ENCODE measurements at regions not wholly inside any gene's neighbourhood (a gene's known extent, or its start where the extent isn't known, plus 50 kb on each side); places are given as distances from the start of the nearest gene placed in this dataset.

DNA sequence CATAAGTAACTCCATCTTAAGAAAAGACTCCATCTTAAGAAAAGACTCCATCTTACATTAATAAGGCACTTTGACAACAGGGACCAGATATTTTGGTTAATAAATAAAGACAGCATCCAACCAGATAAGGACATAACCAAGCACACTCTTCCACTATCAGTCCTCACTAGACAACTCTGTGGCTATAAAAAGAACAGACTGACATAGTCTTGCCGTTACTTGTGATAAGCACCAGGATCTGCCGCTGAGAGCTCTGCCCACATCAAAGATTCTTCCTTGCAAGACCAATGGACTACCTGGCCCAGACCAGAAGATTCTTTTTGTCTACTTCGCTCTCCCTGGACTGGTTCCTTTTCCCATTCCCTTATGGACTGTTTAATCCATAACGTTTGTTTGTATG lies 667.4 kb downstream of the NYAP2 start:
- Histone ChIP-seq H3K4me1 (ENCODE audit: insufficient read depth, low read length) (no peaks in the 10 kb centered on the region), H3K36me3 (replicated peaks in 1 of 2; ENCODE audit: control insufficient read depth in 1 of 2, insufficient read depth in 2 of 2, low read length in 2 of 2) (no peaks in the 10 kb centered on the region), H3K79me2 (ENCODE audit: insufficient read depth, low read length) (no peaks in the 10 kb centered on the region), H3K27ac (ENCODE audit: extremely low read length, insufficient read depth, low read length) (no peak overlapping the region), H3K9me3 (ENCODE audit: low read length) (no peaks in the 10 kb centered on the region), H3K27me3 (ENCODE audit: control insufficient read depth in 1 of 2, insufficient read depth in 2 of 2, low read length in 2 of 2) (no peaks in the 10 kb centered on the region; a peak in 1 of 5 replicates), H2AFZ (ENCODE audit: low read length) (no peak overlapping the region), H3K4me3 (replicated peaks in 1 of 3; ENCODE audit: insufficient read depth in 1 of 3, low read depth in 2 of 3, low read length in 3 of 3) (no peak overlapping the region), H3K9ac (ENCODE audit: insufficient read depth, low read depth, low read length) (no peak overlapping the region), H4K20me1 (ENCODE audit: insufficient read depth, low read length) (no peaks in the 10 kb centered on the region), H3K4me2 (ENCODE audit: low read depth, low read length) (no peak overlapping the region)
- no TSS peak for BruUV-seq (replicated peaks)
- ATAC-seq, result no peak
- CTCF ChIA-PET (ENCODE audit: low intra/inter-chr PET ratio, low total read pairs), result no interaction called here
- no peak for DNase-seq (ENCODE audit: low spot score)
- in situ Hi-C loops (cut with HindIII; ENCODE audit: extremely low pct_ligation_motif_present, low pct_unique_long_range_greater_than_20kb), result no loop called here
- WGBS (ENCODE audit: low lambda C conversion rate), result 59% methylated on average over 4 of the region's 4 CpGs
- intact Hi-C loops (cut with micrococcal nuclease; ENCODE audit: unreplicated experiment), result loop anchor here (2.0 kb wide), 1 partner anchor 14 kb away; no protein-coding TSS in a partner anchor
- TF ChIP-seq MAFK (conservative IDR thresholded peaks at IDR 0.05 in 1 of 2, IDR thresholded peaks at IDR 0.05 in 1 of 2; ENCODE audit: low read length in 2 of 2) (no peak), HDAC2 (CRISPR knock-in tag; IDR thresholded peaks at IDR 0.05) (no peak), SMC3 (IDR thresholded peaks at IDR 0.05; ENCODE audit: low read length) (no peak), ZNF570 (CRISPR knock-in tag; IDR thresholded peaks at IDR 0.05; ENCODE audit: borderline replicate concordance) (no peak)
- TF ChIP-seq, protein P1, sequence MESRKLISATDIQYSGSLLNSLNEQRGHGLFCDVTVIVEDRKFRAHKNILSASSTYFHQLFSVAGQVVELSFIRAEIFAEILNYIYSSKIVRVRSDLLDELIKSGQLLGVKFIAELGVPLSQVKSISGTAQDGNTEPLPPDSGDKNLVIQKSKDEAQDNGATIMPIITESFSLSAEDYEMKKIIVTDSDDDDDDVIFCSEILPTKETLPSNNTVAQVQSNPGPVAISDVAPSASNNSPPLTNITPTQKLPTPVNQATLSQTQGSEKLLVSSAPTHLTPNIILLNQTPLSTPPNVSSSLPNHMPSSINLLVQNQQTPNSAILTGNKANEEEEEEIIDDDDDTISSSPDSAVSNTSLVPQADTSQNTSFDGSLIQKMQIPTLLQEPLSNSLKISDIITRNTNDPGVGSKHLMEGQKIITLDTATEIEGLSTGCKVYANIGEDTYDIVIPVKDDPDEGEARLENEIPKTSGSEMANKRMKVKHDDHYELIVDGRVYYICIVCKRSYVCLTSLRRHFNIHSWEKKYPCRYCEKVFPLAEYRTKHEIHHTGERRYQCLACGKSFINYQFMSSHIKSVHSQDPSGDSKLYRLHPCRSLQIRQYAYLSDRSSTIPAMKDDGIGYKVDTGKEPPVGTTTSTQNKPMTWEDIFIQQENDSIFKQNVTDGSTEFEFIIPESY (CRISPR knock-in tag; IDR thresholded peaks at IDR 0.05), result no peak
- no peak for FAIRE-seq
- POLR2A ChIA-PET, result no interaction called here

DNA sequence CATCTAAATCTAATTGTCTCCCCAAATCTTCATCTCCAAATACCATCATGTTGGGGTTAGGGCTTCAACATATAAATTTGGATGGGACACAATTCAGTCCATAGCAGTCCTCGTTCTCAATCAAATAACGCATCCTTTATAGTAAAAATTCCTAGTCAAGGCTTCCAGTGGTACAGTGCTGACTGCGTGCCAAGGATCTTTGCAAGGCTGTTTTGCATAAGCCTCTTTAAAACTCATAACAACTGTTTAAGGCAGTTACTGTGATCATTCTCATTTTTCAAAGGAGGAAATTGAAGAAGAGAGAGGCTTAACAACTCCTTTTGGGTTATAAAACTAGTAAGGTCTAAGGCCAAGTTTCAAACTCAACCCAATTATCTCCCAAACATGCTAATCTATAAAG lies 666.9 kb downstream of the NYAP2 start:
- H3K9ac ChIP-seq (ENCODE audit: insufficient read depth, low read depth, low read length), result no peak overlapping the region
- ChIA-PET CTCF (ENCODE audit: low intra/inter-chr PET ratio, low total read pairs) (no interaction called here), POLR2A (no interaction called here)
- H3K27ac ChIP-seq (ENCODE audit: extremely low read length, insufficient read depth, low read length), result no peak overlapping the region
- no peaks in the 10 kb centered on the region; a peak in 1 of 5 replicates for H3K27me3 ChIP-seq (ENCODE audit: control insufficient read depth in 1 of 2, insufficient read depth in 2 of 2, low read length in 2 of 2)
- in situ Hi-C loops (cut with HindIII; ENCODE audit: extremely low pct_ligation_motif_present, low pct_unique_long_range_greater_than_20kb), result no loop called here
- no peaks in the 10 kb centered on the region for H4K20me1 ChIP-seq (ENCODE audit: insufficient read depth, low read length)
- H3K4me1 ChIP-seq (ENCODE audit: insufficient read depth, low read length), result no peaks in the 10 kb centered on the region
- intact Hi-C loops (cut with micrococcal nuclease; ENCODE audit: unreplicated experiment), result loop anchor here (2.0 kb wide), 1 partner anchor 14 kb away; no protein-coding TSS in a partner anchor
- ATAC-seq (no peak), FAIRE-seq (no peak), DNase-seq (ENCODE audit: low spot score) (no peak)
- no peak overlapping the region for H3K4me2 ChIP-seq (ENCODE audit: low read depth, low read length)
- no TSS peak for BruUV-seq (replicated peaks)
- WGBS (ENCODE audit: low lambda C conversion rate), result 90% methylated on average over 3 of the region's 3 CpGs
- no peak for TF ChIP-seq ZFP37 (CRISPR knock-in tag; IDR thresholded peaks at IDR 0.05; ENCODE audit: borderline replicate concordance)
- TF ChIP-seq ZMYM2 (CRISPR knock-in tag; IDR thresholded peaks at IDR 0.05), result no peak
- no peak for TF ChIP-seq ZNF589 (CRISPR knock-in tag; conservative IDR thresholded peaks at IDR 0.05)
- no peaks in the 10 kb centered on the region for H3K36me3 ChIP-seq (replicated peaks in 1 of 2; ENCODE audit: control insufficient read depth in 1 of 2, insufficient read depth in 2 of 2, low read length in 2 of 2)
- no peak overlapping the region for H3K4me3 ChIP-seq (replicated peaks in 1 of 3; ENCODE audit: insufficient read depth in 1 of 3, low read depth in 2 of 3, low read length in 3 of 3)
- H3K9me3 ChIP-seq (ENCODE audit: low read length), result no peaks in the 10 kb centered on the region
- no peak overlapping the region for H2AFZ ChIP-seq (ENCODE audit: low read length)
- no peaks in the 10 kb centered on the region for H3K79me2 ChIP-seq (ENCODE audit: insufficient read depth, low read length)
